IMR-90 (cell line): ENCODE measurements at regions not wholly inside any gene's neighbourhood (a gene's known extent, or its start where the extent isn't known, plus 50 kb on each side); places are given as distances from the start of the nearest gene placed in this dataset.

Experiments used
- ATAC-seq: fragments of 200-7000 bp; cut with Tn5 transposase; 2 replicates; pipeline ENCODE4 v1.9.1; 2020; ENCODE audit warnings: low read depth, mild to moderate bottlenecking, moderate library complexity
- BruUV-seq: library from RNA; stranded (reverse); fragments of 400-500 nt; replicated peaks from 2 replicates; lab custom pipeline; 2021; lab: Mats Ljungman, UMichigan
- CTCF ChIA-PET: fragments of 300-600 bp; formaldehyde crosslinking; extraction: SDS; loops from one replicate; lab custom pipeline; 2021; ENCODE audit warnings: antibody characterized with exemption; lab: Yijun Ruan, JAX
- POLR2A ChIA-PET: fragments of 300-600 bp; sonication (Branson Sonifier 250); formaldehyde crosslinking; loops from one replicate; lab custom pipeline; 2022; ENCODE audit warnings: antibody characterized with exemption; ENCODE audit not compliant: unreplicated experiment; lab: Charles Lee
- DNase-seq: peaks from one replicate; pipeline ENCODE4 v3.0.0; 2013
- H2AFZ ChIP-seq: replicated peaks from 2 replicates; pipeline ENCODE3; 2013; ENCODE audit warnings: low read length, mild to moderate bottlenecking; ENCODE audit not compliant: poor library complexity
- H2AK5ac ChIP-seq: 2 replicates; pipeline ENCODE4 v1.6.1; 2013; ENCODE audit warnings: low read depth, low read length, inconsistent platforms
- H2AK9ac ChIP-seq: replicated peaks from 2 replicates; pipeline ENCODE3; 2013; ENCODE audit warnings: mild to moderate bottlenecking, low read depth, low read length, moderate library complexity; ENCODE audit not compliant: poor library complexity
- H2BK120ac ChIP-seq: 2 replicates; pipeline ENCODE4 v1.6.1; 2013; ENCODE audit warnings: low read depth, low read length, inconsistent platforms
- H2BK15ac ChIP-seq: 3 replicates; pipeline ENCODE4 v1.6.1; 2013; ENCODE audit warnings: low read depth, low read length, inconsistent platforms
- H2BK20ac ChIP-seq: 2 replicates; pipeline ENCODE4 v1.6.1; 2013; ENCODE audit warnings: low read depth, mild to moderate bottlenecking, inconsistent platforms, low read length, moderate library complexity
- H2BK5ac ChIP-seq: 2 replicates; pipeline ENCODE4 v1.6.1; 2013; ENCODE audit warnings: mild to moderate bottlenecking, low read depth, low read length, inconsistent platforms; ENCODE audit not compliant: poor library complexity, severe bottlenecking
- H3K14ac ChIP-seq: replicated peaks from 2 replicates; pipeline ENCODE4 v1.6.1; 2013; ENCODE audit warnings: low read depth, low read length, inconsistent platforms
- H3K18ac ChIP-seq: 2 replicates; pipeline ENCODE4 v1.6.1; 2013; ENCODE audit warnings: low read depth, low read length, control low read depth
- H3K23ac ChIP-seq: 2 replicates; pipeline ENCODE4 v1.6.1; 2013; ENCODE audit warnings: low read depth, low read length, inconsistent platforms
- H3K27ac ChIP-seq: 2 replicates; pipeline ENCODE4 v1.5.1; 2013; ENCODE audit warnings: mild to moderate bottlenecking, control low read depth, low read length; ENCODE audit not compliant: insufficient read depth
- H3K27me3 ChIP-seq: 2 replicates; pipeline ENCODE4 v1.6.1; 2013; ENCODE audit warnings: low read length; ENCODE audit not compliant: control insufficient read depth, insufficient read depth
- H3K36me3 ChIP-seq: 2 replicates; pipeline ENCODE4 v1.6.1; 2013; ENCODE audit warnings: low read length, mixed read lengths; ENCODE audit not compliant: control insufficient read depth, insufficient read depth
- H3K4ac ChIP-seq: 2 replicates; pipeline ENCODE4 v1.6.1; 2013; ENCODE audit warnings: low read depth, low read length, inconsistent platforms
- H3K4me1 ChIP-seq: 2 replicates; pipeline ENCODE4 v1.6.1; 2013; ENCODE audit warnings: low read length, mixed read lengths; ENCODE audit not compliant: control insufficient read depth, insufficient read depth
- H3K4me2 ChIP-seq: 2 replicates; pipeline ENCODE4 v1.6.1; 2013; ENCODE audit warnings: low read depth, mild to moderate bottlenecking, control low read depth, low read length, moderate library complexity
- H3K4me3 ChIP-seq: 2 replicates; pipeline ENCODE4 v1.5.1; 2013; ENCODE audit warnings: low read depth, mild to moderate bottlenecking, control low read depth, low read length, moderate library complexity; ENCODE audit not compliant: insufficient read depth
- H3K56ac ChIP-seq: 2 replicates; pipeline ENCODE4 v1.6.1; 2013; ENCODE audit warnings: low read length, inconsistent platforms; ENCODE audit not compliant: insufficient read depth; ENCODE audit errors: extremely low read depth
- H3K79me1 ChIP-seq, 2 experiments: 2 replicates each; pipeline ENCODE4 v1.6.1; 2013; ENCODE audit warnings: low read length in 2 of 2, inconsistent platforms in 1 of 2, low read depth in 1 of 2
- H3K9ac ChIP-seq: 2 replicates; pipeline ENCODE4 v1.6.1; 2013; ENCODE audit warnings: low read depth, low read length, control low read depth
- H3K9me1 ChIP-seq: 2 replicates; pipeline ENCODE4 v1.6.1; 2013; ENCODE audit warnings: low read length, inconsistent platforms; ENCODE audit not compliant: insufficient read depth
- H3K9me3 ChIP-seq: 2 replicates; pipeline ENCODE4 v1.6.1; 2013; ENCODE audit warnings: low read length; ENCODE audit not compliant: control insufficient read depth, insufficient read depth
- H4K20me1 ChIP-seq: 2 replicates; pipeline ENCODE4 v1.6.1; 2013; ENCODE audit warnings: low read length, inconsistent platforms; ENCODE audit not compliant: insufficient read depth
- H4K5ac ChIP-seq: 2 replicates; pipeline ENCODE4 v1.6.1; 2013; ENCODE audit warnings: mild to moderate bottlenecking, low read depth, low read length, control low read depth
- H4K8ac ChIP-seq, 2 experiments: 2 replicates each; pipeline ENCODE4 v1.6.1; 2013; ENCODE audit warnings: low read depth in 2 of 2, low read length in 2 of 2, control low read depth in 1 of 2, inconsistent platforms in 1 of 2
- H4K91ac ChIP-seq: 2 replicates; pipeline ENCODE4 v1.6.1; 2013; ENCODE audit warnings: low read depth, low read length, inconsistent platforms; ENCODE audit not compliant: insufficient read depth
- RAD21 ChIP-seq: IDR thresholded peaks from 2 replicates; pipeline ENCODE4 v1.6.1; 2012; ENCODE audit warnings: low read length, improper control_type of control experiment
- SMC3 ChIP-seq: fragments of 150-350 bp; IDR thresholded peaks from 2 replicates; pipeline ENCODE4 v1.6.1; 2016; ENCODE audit warnings: low read depth, mild to moderate bottlenecking, antibody characterized with exemption, low read length, moderate library complexity
- WGBS, 2 experiments: methylation state at CpG; one replicate each; pipeline versions ENCODE4 v1.1.5 to v1.1.7; 2013; ENCODE audit warnings: missing lambda C conversion rate in 2 of 2; ENCODE audit not compliant: insufficient read length in 1 of 2; ENCODE audit errors: extremely low coverage in 2 of 2; 5-methylcytosine and 5-hydroxymethylcytosine counted together
- dilution Hi-C: fragments of 300-500 bp; cut with HindIII; formaldehyde crosslinking; loops from one replicate; pipeline ENCODE4 v1.14.3; 2018; ENCODE audit warnings: low sequenced_read_pairs; ENCODE audit not compliant: unreplicated experiment
- in situ Hi-C: fragments of 300-500 bp; cut with MboI; formaldehyde crosslinking; loops from 3 replicates; pipeline ENCODE4 v1.14.3; 2019; ENCODE audit warnings: low sequenced_read_pairs, inconsistent platforms, mixed read lengths
- intact Hi-C: fragments of 100-400 bp; cut with micrococcal nuclease; formaldehyde crosslinking; loops from 2 replicates; pipeline ENCODE4 v1.10.0; 2022
- TF ChIP-seq, protein P1 (sequence below): fragments of 150-350 bp; IDR thresholded peaks from 2 replicates; pipeline ENCODE4 v1.6.1; 2017; ENCODE audit warnings: mild to moderate bottlenecking, antibody characterized with exemption, low read length, low read depth

- Histone ChIP-seq H3K9me1 (no peaks in the 10 kb centered on the region), H3K79me1 (no peaks in the 10 kb centered on the region), H3K36me3 (no peaks in the 10 kb centered on the region), H3K56ac (no peak overlapping the region), H2BK20ac (no peak overlapping the region), H2BK120ac (no peak overlapping the region), H4K5ac (no peak overlapping the region), H3K18ac (no peak overlapping the region), H3K4me1 (no peaks in the 10 kb centered on the region), H3K9ac (no peak overlapping the region), H2AFZ (no peak overlapping the region), H3K27ac (no peak overlapping the region), H2AK9ac (no peak overlapping the region), H4K20me1 (no peaks in the 10 kb centered on the region), H3K9me3 (no peaks in the 10 kb centered on the region), H3K4me3 (no peak overlapping the region), H3K23ac (no peak overlapping the region), H3K4ac (no peak overlapping the region), H4K91ac (no peak overlapping the region), H2AK5ac (peak overlapping the region; percentile 29; the same call in 1 of the 2 replicates), H3K27me3 (no peaks in the 10 kb centered on the region), H2BK5ac (no peak overlapping the region), H3K14ac (peak overlapping the region; percentile 9; the same call in 1 of the 2 replicates), H3K4me2 (no peak overlapping the region), H2BK15ac (no peak overlapping the region), H4K8ac (no peak overlapping the region)
- in situ Hi-C loops = no loop called here
- dilution Hi-C loops = no loop called here
- WGBS, 2 experiments = 82% methylated on average over 5 of the region's 14 CpGs; no CpG with 5 or more reads in 1 of the 2 experiments
- BruUV-seq = no TSS peak
- DNase-seq (no peak), ATAC-seq (no peak)
- ChIA-PET CTCF (interaction anchor here (1.2 kb wide), 1 partner anchor 16 kb away, joined by 3 read pairs; no protein-coding TSS in a partner anchor), POLR2A (no interaction called here)
- no peak for TF ChIP-seq SMC3
- TF ChIP-seq, protein P1, sequence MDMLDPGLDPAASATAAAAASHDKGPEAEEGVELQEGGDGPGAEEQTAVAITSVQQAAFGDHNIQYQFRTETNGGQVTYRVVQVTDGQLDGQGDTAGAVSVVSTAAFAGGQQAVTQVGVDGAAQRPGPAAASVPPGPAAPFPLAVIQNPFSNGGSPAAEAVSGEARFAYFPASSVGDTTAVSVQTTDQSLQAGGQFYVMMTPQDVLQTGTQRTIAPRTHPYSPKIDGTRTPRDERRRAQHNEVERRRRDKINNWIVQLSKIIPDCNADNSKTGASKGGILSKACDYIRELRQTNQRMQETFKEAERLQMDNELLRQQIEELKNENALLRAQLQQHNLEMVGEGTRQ = peak; percentile 6; the same call in 1 of the 2 replicates
- no peak for TF ChIP-seq RAD21
- intact Hi-C loops = no loop called here
Observed at GRCh38 chr5:142235050-142235797, 89.6 kb downstream of the SPRY4 start.
